ENCODE measurements at regions not wholly inside any gene's neighbourhood (a gene's known extent, or its start where the extent isn't known, plus 50 kb on each side); places are given as distances from the start of the nearest gene placed in this dataset.

- TF ChIP-seq POLR2A (IDR thresholded peaks at IDR 0.05; ENCODE audit: control extremely low read depth in 1 of 2, low read depth in 2 of 2, low read length in 2 of 2) (no peak), POLR2AphosphoS5 (IDR thresholded peaks at IDR 0.05; ENCODE audit: low read depth, low read length) (no peak), GABPA (IDR thresholded peaks at IDR 0.05; ENCODE audit: borderline replicate concordance, insufficient read depth, low read length) (no peak), SIX5 (IDR thresholded peaks at IDR 0.05; ENCODE audit: low read depth, low read length) (no peak), TAF1 (IDR thresholded peaks at IDR 0.05; ENCODE audit: low read depth, low read length) (no peak), EZH2 (IDR thresholded peaks at IDR 0.05; ENCODE audit: low read depth, low read length, severe bottlenecking) (no peak)
- TF ChIP-seq, protein P1, sequence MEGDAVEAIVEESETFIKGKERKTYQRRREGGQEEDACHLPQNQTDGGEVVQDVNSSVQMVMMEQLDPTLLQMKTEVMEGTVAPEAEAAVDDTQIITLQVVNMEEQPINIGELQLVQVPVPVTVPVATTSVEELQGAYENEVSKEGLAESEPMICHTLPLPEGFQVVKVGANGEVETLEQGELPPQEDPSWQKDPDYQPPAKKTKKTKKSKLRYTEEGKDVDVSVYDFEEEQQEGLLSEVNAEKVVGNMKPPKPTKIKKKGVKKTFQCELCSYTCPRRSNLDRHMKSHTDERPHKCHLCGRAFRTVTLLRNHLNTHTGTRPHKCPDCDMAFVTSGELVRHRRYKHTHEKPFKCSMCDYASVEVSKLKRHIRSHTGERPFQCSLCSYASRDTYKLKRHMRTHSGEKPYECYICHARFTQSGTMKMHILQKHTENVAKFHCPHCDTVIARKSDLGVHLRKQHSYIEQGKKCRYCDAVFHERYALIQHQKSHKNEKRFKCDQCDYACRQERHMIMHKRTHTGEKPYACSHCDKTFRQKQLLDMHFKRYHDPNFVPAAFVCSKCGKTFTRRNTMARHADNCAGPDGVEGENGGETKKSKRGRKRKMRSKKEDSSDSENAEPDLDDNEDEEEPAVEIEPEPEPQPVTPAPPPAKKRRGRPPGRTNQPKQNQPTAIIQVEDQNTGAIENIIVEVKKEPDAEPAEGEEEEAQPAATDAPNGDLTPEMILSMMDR (IDR thresholded peaks at IDR 0.05; ENCODE audit: control extremely low read depth in 1 of 3, insufficient read depth in 1 of 3, low read depth in 1 of 3, low read length in 3 of 3), result no peak
- TF ChIP-seq, protein P2, sequence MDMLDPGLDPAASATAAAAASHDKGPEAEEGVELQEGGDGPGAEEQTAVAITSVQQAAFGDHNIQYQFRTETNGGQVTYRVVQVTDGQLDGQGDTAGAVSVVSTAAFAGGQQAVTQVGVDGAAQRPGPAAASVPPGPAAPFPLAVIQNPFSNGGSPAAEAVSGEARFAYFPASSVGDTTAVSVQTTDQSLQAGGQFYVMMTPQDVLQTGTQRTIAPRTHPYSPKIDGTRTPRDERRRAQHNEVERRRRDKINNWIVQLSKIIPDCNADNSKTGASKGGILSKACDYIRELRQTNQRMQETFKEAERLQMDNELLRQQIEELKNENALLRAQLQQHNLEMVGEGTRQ (IDR thresholded peaks at IDR 0.05; ENCODE audit: low read length), result no peak
These were observed 756.7 kb downstream of the PCDH19 start for GRCh38 chrX:99653352-99653751.

Data from H1 (cell line).